SJSA1 (cell line): ENCODE measurements at regions not wholly inside any gene's neighbourhood (a gene's known extent, or its start where the extent isn't known, plus 50 kb on each side); places are given as distances from the start of the nearest gene placed in this dataset.

Source experiments
- DNase-seq, 2 experiments: peaks; one replicate each; pipeline ENCODE4 v3.0.0-alpha.2; 2015 to 2020; ENCODE audit warnings: low spot score in 2 of 2, low read depth in 1 of 2
- H3K27ac ChIP-seq: fragments of 250-450 bp; sonication (Bioruptor Pico); 2 replicates; pipeline ENCODE4 v1.5.1; 2020; ENCODE audit warnings: mild to moderate bottlenecking, moderate library complexity
- H3K27me3 ChIP-seq: fragments of 250-450 bp; sonication (Bioruptor Pico); replicated peaks from 2 replicates; pipeline ENCODE4 v1.5.1; 2020; ENCODE audit warnings: mild to moderate bottlenecking, moderate library complexity
- H3K36me3 ChIP-seq: fragments of 250-450 bp; sonication (Bioruptor Pico); 2 replicates; pipeline ENCODE4 v1.5.1; 2020; ENCODE audit warnings: mild to moderate bottlenecking
- H3K4me1 ChIP-seq: fragments of 250-450 bp; sonication (Bioruptor Pico); replicated peaks from 2 replicates; pipeline ENCODE4 v1.6.1; 2021; ENCODE audit warnings: mild to moderate bottlenecking
- H3K4me3 ChIP-seq: fragments of 250-450 bp; sonication (Bioruptor Pico); 2 replicates; pipeline ENCODE4 v1.5.1; 2020; ENCODE audit warnings: mild to moderate bottlenecking
- H3K9me3 ChIP-seq: fragments of 250-450 bp; sonication (Bioruptor Pico); replicated peaks from 2 replicates; pipeline ENCODE4 v1.5.1; 2020; ENCODE audit warnings: mild to moderate bottlenecking

DNA sequence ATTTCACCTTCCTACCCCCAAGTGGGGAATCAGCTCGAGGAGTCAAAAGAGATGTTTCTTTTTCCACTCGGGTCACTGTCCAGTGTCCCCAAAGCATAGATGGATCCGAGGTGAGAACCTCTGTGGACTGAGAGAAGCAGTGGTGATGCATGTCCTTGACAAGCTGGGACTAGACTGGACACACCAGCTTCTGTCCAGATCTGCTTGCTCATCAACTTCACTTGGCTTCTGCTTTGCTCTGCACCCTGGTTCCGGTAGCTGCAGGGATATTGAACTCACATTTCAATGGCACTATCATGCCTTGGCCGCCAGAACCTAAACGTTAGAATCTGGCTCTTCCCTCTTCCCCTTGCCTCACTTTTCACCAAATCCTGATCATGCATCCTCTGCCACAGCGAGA, 50.3 kb upstream of the CXCL12 start:
- Histone ChIP-seq H3K9me3 (0 out of 2 replicates have a peak, but pooled peaks cover 3% of the 10 kb centered on the region), H3K4me3 (no peak overlapping the region), H3K4me1 (no peaks in the 10 kb centered on the region), H3K27me3 (no peaks in the 10 kb centered on the region), H3K27ac (no peak overlapping the region), H3K36me3 (no peaks in the 10 kb centered on the region)
- no peak for DNase-seq

DNA sequence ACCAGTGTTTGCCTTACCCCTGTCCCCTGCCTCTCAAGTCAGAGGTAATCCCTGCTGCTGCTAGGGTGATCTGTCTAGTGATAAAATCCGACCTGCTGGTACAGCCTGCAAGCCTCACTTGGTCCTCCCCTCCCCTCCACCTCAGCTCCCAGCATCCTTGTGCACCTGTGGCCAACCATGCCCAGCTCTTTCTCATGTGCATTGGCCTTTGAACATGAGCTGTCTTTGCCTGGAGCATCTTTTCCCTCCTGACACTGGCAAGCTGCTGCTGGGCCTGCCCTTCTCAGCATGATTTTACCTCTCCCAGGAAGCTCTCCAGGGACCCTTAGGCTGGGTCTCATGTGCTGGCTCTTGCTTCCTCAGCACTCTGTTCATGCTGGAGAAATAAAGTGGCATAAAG, 51.3 kb upstream of the CXCL12 start:
- 0 out of 2 replicates have a peak, but pooled peaks cover 3% of the 10 kb centered on the region for H3K9me3 ChIP-seq
- no peak overlapping the region for H3K4me3 ChIP-seq
- H3K4me1 ChIP-seq, result no peaks in the 10 kb centered on the region
- no peaks in the 10 kb centered on the region for H3K36me3 ChIP-seq
- H3K27me3 ChIP-seq, result no peaks in the 10 kb centered on the region
- DNase-seq, result no peak
- H3K27ac ChIP-seq, result no peak overlapping the region

DNA sequence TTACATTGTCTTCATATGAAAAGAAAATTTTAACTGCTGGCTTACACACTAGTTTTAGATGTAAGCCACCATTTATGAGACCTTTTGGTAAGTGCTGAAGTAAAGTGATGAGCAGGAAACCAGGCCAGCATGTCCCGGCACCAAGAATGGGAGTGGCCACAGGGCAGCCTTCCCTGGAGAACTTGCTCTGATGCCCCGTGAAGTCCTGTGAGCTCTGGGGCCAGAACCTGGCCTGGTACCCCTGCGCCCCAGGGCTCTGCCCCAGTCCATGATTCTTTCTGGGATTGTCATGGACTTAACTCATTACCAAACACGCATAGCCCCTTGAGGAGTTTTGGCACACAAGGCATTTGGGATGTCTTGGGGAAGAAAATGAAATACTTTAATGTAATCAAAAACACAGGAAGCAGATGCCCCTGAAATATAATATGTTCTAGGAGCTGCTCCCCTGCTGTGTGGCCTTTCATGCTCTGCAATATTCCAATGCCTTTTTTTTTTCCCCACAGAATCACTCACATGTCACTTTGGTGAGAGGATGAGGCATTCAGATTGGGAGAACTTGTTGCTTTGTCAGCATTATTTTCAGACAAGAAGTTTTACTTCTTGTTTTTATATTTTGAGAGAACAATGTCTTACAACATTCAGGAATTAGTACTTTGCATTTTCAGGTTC, 53.1 kb upstream of the CXCL12 start:
- no peak overlapping the region for H3K27ac ChIP-seq

DNA sequence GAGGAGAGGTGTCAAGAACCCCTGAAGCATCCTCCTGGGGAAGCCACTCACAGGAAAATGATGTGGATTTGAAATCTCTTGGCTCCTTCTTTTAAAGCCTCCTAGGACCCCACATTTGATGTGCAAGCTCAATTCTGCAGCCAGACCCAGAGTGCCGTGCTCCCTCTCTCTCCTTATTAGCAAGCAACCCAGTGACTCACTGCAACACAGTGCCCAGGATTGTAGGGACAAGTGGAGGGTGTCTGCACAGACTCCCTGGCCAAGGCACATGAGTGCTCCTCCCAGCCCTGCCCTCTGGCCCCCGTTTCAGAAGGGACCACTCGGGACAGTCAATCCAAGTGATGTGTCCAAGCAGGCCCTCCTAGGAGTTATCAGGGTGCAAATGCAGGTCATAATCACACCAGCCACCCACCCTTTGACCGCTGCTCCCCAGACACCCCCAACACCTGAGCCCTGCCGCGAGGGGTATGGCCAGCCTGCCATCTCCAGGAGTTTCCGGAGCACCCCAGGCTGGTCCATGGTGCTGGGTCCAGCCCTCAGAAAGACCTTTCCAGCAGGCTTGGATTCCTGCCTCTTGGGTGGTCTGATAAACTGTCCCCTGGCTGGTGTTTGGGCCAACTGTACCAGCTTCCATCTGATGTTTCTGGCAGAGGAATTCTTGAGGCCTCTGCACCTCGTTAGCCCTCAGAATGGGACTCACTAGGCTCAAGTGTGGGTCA, 54.5 kb upstream of the CXCL12 start:
- H3K4me3 ChIP-seq, result no peak overlapping the region
- DNase-seq, result no peak
- no peak overlapping the region for H3K27ac ChIP-seq
- no peaks in the 10 kb centered on the region for H3K9me3 ChIP-seq
- H3K27me3 ChIP-seq, result no peaks in the 10 kb centered on the region
- H3K36me3 ChIP-seq, result no peaks in the 10 kb centered on the region
- no peaks in the 10 kb centered on the region for H3K4me1 ChIP-seq

More for the DNA sequence above, 53.1 kb upstream of the CXCL12 start:
- H3K36me3 ChIP-seq, result no peaks in the 10 kb centered on the region
- H3K9me3 ChIP-seq, result 0 out of 2 replicates have a peak, but pooled peaks cover 3% of the 10 kb centered on the region
- no peaks in the 10 kb centered on the region for H3K4me1 ChIP-seq
- H3K4me3 ChIP-seq, result no peak overlapping the region
- no peaks in the 10 kb centered on the region for H3K27me3 ChIP-seq
- no peak for DNase-seq

DNA sequence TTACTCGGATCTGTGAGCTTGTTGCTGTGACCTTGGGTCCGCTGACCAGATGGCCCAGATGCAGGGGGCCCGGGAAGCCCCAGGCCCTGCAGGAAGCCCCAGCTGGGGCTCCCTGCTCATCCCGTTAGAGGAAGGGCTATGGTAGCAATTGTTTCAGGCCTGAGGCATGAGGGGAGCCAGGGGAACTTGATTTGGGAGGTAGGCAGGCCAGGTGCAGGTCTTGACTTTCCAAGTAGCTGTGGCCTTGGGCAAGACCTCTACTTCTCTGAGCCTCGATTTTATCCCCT, 55.0 kb upstream of the CXCL12 start:
- H3K36me3 ChIP-seq, result no peaks in the 10 kb centered on the region
- DNase-seq, result no peak
- no peaks in the 10 kb centered on the region for H3K27me3 ChIP-seq
- H3K4me3 ChIP-seq, result no peak overlapping the region
- no peak overlapping the region for H3K27ac ChIP-seq
- no peaks in the 10 kb centered on the region for H3K4me1 ChIP-seq
- no peaks in the 10 kb centered on the region for H3K9me3 ChIP-seq

DNA sequence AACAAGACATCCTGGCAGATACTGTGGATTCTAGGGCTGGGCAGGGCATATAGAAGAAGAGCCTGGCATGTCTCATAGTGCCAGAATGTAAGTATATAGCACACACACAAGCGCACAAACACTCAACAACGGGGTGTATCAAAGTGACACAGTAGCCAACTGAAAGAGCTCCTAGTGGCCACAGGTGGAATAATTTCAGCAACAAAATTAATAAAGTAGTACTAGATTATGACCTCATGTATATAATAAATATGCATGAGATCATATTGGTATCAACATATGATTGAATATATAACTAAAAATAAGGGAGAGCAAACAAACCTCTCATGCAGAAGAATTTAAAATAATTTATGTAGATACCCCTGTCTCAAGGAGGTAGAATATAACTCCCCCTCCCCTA, 72.4 kb upstream of the CXCL12 start:
- Histone ChIP-seq H3K4me3 (no peak overlapping the region), H3K36me3 (no peaks in the 10 kb centered on the region), H3K27me3 (no peaks in the 10 kb centered on the region), H3K9me3 (0 out of 2 replicates have a peak, but pooled peaks cover 2% of the 10 kb centered on the region), H3K27ac (no peak overlapping the region), H3K4me1 (no peaks in the 10 kb centered on the region)
- DNase-seq, result no peak

DNA sequence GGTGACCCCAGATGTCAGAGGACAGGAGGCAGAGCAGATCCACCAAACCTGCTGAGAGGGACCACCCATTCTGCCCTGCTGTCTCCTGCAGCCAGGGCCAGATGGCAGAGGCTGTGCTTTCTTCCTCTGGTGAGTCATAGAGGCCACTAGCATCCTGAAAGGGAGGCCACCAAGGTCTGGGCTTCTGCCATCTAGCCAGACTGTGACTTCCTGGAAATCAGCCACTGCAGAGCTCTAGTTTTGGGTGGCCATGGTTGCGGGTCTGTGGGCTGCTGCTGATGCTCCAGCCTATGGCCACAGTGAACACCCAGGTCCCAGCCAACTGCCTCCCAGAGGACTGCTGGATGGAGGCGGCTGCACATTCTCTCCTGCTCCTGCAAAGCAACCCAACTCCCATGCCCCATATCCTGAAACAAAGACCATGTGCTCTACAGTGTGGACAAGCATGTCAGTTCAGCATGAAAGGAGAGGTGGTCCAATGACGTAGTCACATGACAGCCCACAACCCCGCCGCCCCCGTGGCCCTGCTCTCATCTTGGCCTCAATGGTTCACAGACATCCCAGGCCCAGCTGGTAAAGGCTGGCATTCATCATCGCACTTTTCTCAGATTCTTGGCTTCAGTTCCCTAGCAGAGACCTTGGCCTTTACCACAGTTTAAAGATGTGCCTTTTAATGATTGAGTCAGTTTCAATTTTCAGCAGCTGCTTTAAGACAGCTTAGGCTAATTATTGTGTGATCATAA, 73.9 kb upstream of the CXCL12 start:
- Histone ChIP-seq H3K27ac (no peak overlapping the region), H3K36me3 (no peaks in the 10 kb centered on the region)
- no peak for DNase-seq

DNA sequence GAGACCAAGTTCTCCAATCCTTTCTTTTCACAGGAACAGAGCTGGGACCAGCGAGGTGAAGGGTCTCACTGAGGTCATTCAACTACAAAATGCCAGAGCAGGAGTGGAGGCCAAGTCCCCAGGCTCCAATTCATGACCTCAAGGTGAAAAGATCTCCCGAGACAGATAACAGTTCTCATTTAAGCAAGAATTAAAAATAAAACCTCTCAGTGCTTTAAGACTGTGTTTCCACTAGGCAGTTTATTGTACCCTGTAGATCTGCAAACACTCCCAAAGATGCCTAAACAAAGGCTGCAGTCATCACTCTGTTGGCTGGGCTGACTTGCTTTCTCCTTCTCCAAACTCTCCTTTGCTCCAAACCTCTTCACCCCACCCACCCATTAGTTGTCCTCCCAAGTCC, 74.8 kb upstream of the CXCL12 start:
- no peaks in the 10 kb centered on the region for H3K27me3 ChIP-seq
- DNase-seq, result no peak
- 0 out of 2 replicates have a peak, but pooled peaks cover 2% of the 10 kb centered on the region for H3K9me3 ChIP-seq
- H3K4me1 ChIP-seq, result no peaks in the 10 kb centered on the region
- no peak overlapping the region for H3K4me3 ChIP-seq
- no peaks in the 10 kb centered on the region for H3K36me3 ChIP-seq
- H3K27ac ChIP-seq, result no peak overlapping the region

More for the DNA sequence above, 73.9 kb upstream of the CXCL12 start:
- no peaks in the 10 kb centered on the region for H3K27me3 ChIP-seq
- no peak overlapping the region for H3K4me3 ChIP-seq
- H3K9me3 ChIP-seq, result 0 out of 2 replicates have a peak, but pooled peaks cover 2% of the 10 kb centered on the region
- no peaks in the 10 kb centered on the region for H3K4me1 ChIP-seq

DNA sequence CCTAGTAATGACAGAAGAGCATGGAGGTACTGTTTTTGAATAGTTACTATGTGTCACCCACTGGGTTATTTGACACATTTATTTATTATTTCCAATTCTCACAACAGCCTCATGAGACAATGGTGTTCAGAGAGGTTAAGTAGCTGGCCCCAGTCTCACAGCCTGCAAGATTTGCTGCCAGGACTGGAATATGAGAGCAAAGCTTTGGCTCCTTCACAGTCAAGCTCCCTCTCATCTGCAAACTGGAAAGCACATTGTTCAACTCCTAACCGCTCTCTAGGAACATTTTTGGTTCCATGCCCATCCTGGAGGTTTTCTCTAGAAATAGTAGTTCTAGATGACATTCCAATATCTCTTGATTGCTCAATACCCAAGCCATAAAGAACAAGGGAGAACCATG, 75.5 kb upstream of the CXCL12 start:
- Histone ChIP-seq H3K4me3 (no peak overlapping the region), H3K27ac (no peak overlapping the region), H3K9me3 (0 out of 2 replicates have a peak, but pooled peaks cover 2% of the 10 kb centered on the region), H3K4me1 (no peaks in the 10 kb centered on the region), H3K36me3 (no peaks in the 10 kb centered on the region), H3K27me3 (no peaks in the 10 kb centered on the region)
- DNase-seq, result no peak

DNA sequence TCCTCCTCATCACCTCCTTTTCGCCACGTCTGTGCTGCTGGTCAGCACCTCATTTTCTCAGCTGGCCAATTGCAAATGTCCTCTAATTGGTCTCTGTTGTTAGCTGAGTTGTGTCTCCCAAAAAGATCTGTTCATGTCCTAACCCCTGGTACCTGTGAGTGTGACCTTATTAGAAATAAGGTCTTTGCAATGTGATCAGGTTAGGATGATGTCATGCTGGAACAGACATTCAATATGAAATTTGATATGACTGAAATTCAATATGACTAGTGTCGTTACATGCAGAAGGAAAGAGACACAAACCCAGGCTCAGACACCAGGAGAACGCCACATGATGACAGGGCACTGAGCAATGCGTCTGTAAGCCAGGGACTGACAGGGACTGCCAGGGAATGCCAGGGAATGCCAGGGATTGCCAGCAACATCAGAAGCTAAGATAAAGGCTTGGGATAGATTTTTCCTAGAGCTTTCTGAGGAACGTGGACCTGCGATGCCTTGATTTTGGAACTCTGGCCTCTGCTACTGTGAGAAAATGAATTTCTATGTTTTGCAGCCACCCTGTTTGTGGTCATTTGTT, 77.5 kb upstream of the CXCL12 start:
- H3K27me3 ChIP-seq, result no peaks in the 10 kb centered on the region
- no peaks in the 10 kb centered on the region for H3K4me1 ChIP-seq
- H3K36me3 ChIP-seq, result no peaks in the 10 kb centered on the region
- 0 out of 2 replicates have a peak, but pooled peaks cover 2% of the 10 kb centered on the region for H3K9me3 ChIP-seq
- H3K27ac ChIP-seq, result no peak overlapping the region
- H3K4me3 ChIP-seq, result no peak overlapping the region
- no peak for DNase-seq

DNA sequence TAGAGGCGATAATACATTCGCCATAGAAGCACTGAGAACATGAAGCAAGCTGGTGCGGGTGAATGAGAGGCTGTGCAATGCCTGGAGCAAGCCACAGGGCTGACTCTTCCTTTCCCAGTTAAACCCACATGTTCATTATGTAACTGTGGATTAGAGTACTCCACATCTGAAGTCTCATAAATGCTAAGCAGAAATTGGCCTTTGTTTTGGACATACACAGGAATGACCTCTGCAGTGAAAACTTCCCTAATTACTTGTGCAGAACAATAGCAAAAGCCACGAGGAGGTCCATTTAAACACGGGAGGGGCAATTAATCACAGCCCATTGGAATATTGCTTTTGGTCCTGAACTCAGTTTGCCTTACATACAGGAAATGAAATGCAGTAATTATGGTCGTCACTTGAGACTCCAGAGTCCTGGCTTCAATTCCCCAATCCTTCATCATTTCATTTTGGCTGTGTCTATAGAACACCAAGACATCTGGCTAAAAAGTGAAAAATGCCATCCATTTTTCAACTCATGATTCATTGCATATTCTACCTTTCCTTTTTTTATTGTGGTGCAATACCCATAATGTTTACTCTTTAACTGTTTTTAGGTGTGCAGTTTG, 78.7 kb upstream of the CXCL12 start:
- Histone ChIP-seq H3K9me3 (no peaks in the 10 kb centered on the region), H3K27ac (no peak overlapping the region), H3K27me3 (no peaks in the 10 kb centered on the region), H3K4me3 (no peak overlapping the region), H3K36me3 (no peaks in the 10 kb centered on the region), H3K4me1 (no peaks in the 10 kb centered on the region)
- DNase-seq, result no peak

DNA sequence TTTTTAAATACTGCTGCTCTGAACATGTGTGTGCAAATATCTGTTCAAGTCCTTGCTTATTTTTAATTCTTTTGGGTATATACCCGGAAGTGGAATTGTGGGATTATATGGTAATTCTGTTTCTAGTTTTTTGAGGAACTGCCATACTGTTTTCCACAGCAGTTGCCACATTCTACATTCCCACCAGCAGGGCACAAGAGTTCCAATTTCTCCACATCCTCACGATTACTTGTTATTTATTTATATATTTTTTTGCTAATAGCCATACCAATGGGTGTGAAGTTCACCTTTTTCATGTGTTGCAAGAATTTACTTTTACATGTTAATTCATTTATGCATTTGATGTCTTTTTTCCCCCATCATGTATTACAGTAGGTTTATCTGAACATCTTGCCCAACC, 79.6 kb upstream of the CXCL12 start:
- no peak overlapping the region for H3K27ac ChIP-seq
- H3K27me3 ChIP-seq, result no peaks in the 10 kb centered on the region
- DNase-seq, result no peak
- no peaks in the 10 kb centered on the region for H3K36me3 ChIP-seq
- H3K4me3 ChIP-seq, result no peak overlapping the region
- no peaks in the 10 kb centered on the region for H3K4me1 ChIP-seq
- no peaks in the 10 kb centered on the region for H3K9me3 ChIP-seq

DNA sequence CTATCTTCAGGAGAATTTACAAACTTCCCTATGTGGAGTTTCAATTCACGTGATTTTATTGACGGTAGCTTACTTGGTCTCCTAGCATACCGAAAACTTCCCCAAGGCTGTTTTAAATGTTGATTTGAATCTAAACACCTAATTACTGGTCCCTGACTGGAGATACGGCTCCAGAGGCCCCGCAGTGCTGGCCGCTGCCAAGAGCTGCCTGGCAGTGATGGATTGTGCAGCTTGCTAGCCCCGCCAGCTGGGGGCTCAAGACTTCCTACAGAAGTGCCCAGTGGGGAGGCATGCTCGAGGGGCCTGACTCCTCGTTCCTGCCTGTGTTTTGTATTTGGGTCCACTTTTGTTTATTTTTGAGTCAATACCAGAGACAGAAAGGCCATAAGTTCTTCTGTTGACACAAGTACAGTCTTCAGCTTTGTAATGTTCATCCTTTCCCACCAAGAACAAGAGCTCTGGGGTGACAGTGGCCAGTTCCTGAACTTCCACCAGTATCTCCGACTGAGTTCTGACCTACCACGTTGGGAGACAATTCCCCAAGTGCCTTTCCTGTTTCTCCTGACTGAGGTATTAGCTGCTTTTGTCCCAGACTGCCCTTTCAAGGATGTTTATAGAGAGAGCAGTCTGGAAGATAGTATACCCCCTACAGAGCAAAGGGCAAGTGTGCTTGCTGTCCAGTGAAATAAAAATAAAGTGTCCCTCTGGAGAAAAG, 80.7 kb upstream of the CXCL12 start:
- Histone ChIP-seq H3K27ac (no peak overlapping the region), H3K27me3 (no peaks in the 10 kb centered on the region)

More for the DNA sequence above, 80.7 kb upstream of the CXCL12 start:
- Histone ChIP-seq H3K9me3 (no peaks in the 10 kb centered on the region), H3K4me1 (no peaks in the 10 kb centered on the region), H3K4me3 (no peak overlapping the region), H3K36me3 (no peaks in the 10 kb centered on the region)
- no peak for DNase-seq
